GM19351 (cell line): ENCODE measurements at regions not wholly inside any gene's neighbourhood (a gene's known extent, or its start where the extent isn't known, plus 50 kb on each side); places are given as distances from the start of the nearest gene placed in this dataset.
"Not testable (repeated sequence)": the region's sequence is repeated elsewhere in the genome, so short reads cannot be mapped to it uniquely, and the experiment has no call there.

Experiments
- ATAC-seq: cut with Tn5 transposase; IDR thresholded peaks from one replicate; pipeline ENCODE4 v1.9.1; 2021; ENCODE audit warnings: mild to moderate bottlenecking, moderate library complexity; ENCODE audit not compliant: unreplicated experiment

GRCh38 chr6:28824793-28825731 lies 98.7 kb downstream of the TRIM27 start:
- ATAC-seq = no peak

- ATAC-seq = no peak
These were observed 98.0 kb downstream of the TRIM27 start for GRCh38 chr6:28825732-28826293.

DNA sequence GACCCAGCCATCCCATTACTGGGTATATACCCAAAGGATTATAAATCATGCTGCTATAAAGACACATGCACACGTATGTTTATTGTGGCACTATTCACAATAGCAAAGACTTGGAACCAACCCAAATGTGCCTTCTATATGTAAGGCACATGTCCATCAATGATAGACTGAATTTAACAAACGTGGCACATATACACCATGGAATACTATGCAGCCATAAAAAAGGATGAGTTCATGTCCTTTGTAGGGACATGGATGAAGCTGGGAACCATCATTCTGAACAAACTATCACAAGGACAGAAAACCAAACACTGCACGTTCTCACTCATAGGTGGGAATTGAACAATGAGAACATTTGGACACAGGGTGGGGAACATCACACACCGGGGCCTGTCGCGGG lies 92.1 kb downstream of the TRIM27 start:
- not testable (repeated sequence) for ATAC-seq

DNA sequence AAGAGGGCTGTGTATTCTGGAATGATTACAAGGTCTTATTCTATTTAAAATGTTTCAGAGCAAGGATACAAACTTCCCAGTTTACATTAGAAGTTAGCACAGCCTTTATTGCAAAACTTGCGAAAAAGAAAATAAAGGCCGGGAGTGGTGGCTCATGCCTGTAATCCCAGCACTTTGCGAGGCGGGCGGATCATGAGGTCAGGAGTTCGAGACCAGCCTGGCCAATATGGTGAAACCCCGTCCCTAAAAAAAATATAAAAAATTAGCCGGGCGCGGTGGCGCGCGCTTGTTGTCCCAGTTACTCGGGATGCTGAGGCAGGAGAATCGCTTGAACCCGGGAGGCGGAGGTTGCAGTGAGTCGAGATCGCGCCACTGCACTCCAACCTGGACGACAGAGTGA lies 87.1 kb downstream of the TRIM27 start:
- not testable (repeated sequence) for ATAC-seq

DNA sequence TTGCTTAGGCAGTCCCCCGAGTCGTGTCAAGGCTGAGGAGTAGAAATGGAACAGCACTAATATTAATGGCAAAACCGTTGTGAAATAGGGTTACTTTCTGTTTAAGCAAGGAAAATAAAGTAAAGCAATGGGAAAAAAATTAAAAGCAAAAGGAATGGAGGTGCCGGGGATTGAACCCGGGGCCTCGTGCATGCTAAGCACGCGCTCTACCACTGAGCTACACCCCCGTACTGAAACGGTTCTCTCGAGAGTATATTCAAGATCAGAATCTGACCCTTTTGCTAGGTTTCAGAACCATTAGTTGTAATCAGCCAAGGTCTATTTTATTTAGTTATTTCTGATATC lies 85.5 kb downstream of the TRIM27 start:
- ATAC-seq = peak; percentile 58

DNA sequence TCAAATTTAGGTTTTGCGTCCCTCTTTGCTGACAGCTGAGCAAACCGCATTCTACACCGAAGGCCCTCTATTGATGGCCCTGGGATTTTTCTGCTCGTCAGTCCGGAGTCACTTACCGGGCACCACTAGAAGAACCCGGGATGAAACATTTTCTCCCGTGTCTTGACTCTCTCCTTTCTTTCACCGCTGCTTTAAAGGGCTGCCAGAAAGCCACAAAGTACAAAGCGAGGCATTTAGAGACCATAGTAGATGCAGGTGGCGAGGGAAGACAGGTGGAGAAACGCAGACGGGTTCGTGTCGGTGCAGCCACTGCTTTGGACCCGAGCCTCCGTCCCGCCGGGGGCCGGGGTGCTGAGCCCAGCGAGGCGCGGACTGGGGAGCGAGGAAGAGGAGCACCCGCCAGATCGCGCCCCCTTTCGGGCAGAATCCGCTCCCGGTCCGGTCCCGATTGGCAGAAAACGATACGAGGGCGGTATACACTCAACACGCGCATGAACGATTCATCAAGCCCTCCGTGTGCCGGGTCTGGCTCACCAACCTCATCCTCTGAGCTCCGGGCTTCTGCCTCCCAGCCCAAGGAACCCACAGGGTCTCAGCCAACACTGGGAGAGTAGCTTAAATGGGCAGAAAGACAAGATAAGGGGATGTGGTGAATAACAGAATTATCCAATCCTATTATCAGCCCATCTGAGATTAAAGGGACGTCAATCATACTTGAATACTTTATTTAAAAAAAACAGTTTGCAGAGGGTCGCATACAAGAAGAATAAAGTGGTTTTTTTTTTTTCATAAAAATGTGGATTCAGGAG lies 84.9 kb downstream of the TRIM27 start:
- ATAC-seq = peak; percentile 66

DNA sequence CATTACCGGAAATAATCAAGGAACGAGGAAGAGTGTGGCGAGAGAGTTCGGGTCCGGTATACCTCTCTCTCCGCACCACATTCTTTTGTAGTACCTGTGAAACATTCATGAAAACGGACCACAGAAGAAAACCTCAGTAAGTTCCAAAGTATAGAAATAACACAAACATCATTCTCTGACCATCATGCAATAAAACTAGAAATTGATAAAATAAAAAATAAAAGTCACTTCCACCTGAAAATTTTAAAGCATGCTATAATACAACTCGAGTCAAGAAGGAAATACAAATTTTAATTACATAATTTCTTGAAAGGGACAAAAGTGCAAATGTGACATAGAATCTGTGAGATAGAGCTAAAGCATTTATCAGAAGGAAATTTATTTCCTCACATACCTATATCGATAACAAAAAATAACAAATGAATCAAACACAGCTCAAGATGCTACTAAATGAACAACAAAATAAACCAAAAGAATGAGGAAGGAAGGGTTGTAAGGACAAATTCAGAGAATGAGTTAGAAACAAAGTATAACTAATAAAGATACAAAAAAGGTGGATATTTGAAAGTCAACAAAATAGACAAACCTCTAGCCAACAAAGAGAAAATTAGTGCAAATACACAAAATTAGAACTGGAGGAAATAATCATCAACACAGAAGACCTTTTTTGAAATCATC lies 84.2 kb downstream of the TRIM27 start:
- ATAC-seq = no peak

- ATAC-seq = no peak
These were observed 82.5 kb downstream of the TRIM27 start for GRCh38 chr6:28841290-28841689.

GRCh38 chr6:28848756-28849155 lies 75.0 kb downstream of the TRIM27 start:
- not testable (repeated sequence) for ATAC-seq
